NCI-H82 (cell line): ENCODE measurements at regions not wholly inside any gene's neighbourhood (a gene's known extent, or its start where the extent isn't known, plus 50 kb on each side); places are given as distances from the start of the nearest gene placed in this dataset.

Experiments used
- DNase-seq: peaks from one replicate; lab custom pipeline; 2025; lab: John Stamatoyannopoulos, UW

GRCh38 chr13:109859216-109859835 is 72.9 kb upstream of the IRS2 start:
- DNase-seq: no peak

- DNase-seq: no peak
Observed at GRCh38 chr13:109858319-109858718, 71.9 kb upstream of the IRS2 start.

- DNase-seq: no peak
Observed at GRCh38 chr13:109857803-109858202, 71.4 kb upstream of the IRS2 start.

DNA sequence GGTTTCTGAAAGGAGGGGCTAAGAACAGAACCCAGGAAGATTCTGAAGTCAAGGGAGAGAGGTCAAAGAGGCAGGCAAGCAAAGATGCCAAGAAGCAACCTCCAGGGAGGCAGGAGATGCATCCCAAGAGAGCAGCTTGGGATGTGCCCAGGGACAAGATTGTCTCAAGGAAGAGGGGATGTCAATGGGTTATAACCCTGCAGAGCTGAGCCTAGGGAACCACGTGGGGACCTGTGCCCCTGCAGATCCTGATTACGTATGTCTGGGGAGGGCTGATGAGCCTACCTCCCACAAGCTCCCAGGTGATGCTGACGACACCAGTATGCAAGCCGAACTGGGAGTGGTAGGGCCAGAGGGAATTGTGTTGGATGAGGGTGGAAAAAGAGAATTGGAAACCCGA is 70.9 kb upstream of the IRS2 start:
- no peak for DNase-seq

- no peak for DNase-seq
Observed at GRCh38 chr13:109856350-109856749, 70.0 kb upstream of the IRS2 start.

GRCh38 chr13:109853153-109853552 is 66.8 kb upstream of the IRS2 start:
- DNase-seq: no peak

- DNase-seq: no peak
Observed at GRCh38 chr13:109846185-109846584, 59.8 kb upstream of the IRS2 start.

DNA sequence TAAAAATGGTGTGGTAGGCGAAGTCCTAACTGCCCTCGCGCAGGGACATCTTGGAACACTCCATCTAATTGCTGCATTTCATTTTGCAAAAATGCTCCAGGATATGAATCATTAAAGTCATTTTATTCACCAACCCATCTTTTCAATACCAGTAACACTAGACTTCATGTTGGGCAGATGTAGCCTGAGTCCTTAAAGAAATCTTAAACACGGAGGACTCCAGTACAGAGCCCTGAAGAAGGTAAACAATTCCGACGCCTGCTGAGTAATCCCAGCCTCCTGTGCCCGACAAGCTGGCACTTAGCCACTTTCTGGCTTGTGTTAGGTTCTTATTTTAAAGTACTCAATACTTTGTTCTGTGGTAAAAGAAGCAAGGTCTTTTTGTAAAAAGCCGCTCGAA is 58.0 kb upstream of the IRS2 start:
- DNase-seq: no peak

DNA sequence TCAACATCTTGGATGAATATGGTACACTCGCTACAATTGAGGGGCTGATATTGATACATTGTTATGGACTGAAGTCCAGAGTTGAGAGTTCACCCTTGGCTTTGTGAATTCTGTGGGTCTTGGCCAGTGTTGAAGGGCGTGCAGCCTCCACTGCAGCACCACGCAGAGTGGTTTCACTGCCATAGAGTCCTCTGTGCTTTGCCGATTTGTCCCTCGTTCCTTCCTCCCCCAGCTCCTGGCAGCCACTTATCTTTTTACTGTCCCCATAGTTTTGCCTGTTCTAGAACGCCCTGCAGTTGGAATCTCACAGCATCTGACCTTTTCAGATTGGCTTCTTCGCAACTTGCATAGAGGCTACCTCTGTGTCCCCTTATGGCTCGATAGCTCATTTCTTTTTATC is 57.3 kb upstream of the IRS2 start:
- no peak for DNase-seq

GRCh38 chr13:109842212-109842920 is 56.0 kb upstream of the IRS2 start:
- DNase-seq: no peak

DNA sequence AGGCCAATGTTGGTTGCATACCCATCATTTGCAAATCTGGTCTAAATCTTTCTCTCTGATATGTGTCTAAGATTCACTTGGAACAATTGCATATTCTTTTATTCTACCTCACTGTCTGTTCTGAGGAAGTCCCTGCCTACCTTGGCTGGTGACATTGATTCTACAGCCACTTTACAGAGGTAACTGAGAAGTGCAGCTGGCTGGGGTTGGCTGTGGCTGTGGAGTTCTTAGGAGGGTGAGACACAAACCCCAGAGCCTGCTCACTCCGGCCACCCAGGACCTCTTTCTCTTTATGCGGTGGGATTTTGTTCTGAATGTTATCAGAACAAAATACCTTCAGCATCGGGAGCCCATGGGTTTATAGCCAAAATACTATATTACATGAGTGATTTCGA is 54.5 kb upstream of the IRS2 start:
- DNase-seq: no peak

- DNase-seq: peak; percentile 63
Observed at GRCh38 chr13:109840201-109840892, 54.0 kb upstream of the IRS2 start.

GRCh38 chr13:109836629-109837607 is 50.5 kb upstream of the IRS2 start:
- DNase-seq: no peak
